WTC11 (cell line): ENCODE measurements at regions not wholly inside any gene's neighbourhood (a gene's known extent, or its start where the extent isn't known, plus 50 kb on each side); places are given as distances from the start of the nearest gene placed in this dataset.

Experiments used
- ATAC-seq: fragments of 200-7000 bp; cut with Tn5 transposase; 2 replicates; pipeline ENCODE4 v1.10.0; 2021; ENCODE audit warnings: mild to moderate bottlenecking, moderate library complexity
- CTCF ChIA-PET: fragments of 300-600 bp; sonication (Branson Sonifier 250); formaldehyde crosslinking; loops from one replicate; lab custom pipeline; 2021; ENCODE audit warnings: antibody characterized with exemption; lab: Charles Lee
- POLR2A ChIA-PET: fragments of 350-600 bp; sonication (Branson Sonifier 250); formaldehyde crosslinking; loops from one replicate; lab custom pipeline; 2021; ENCODE audit warnings: antibody characterized with exemption; lab: Charles Lee
- DNase-seq: peaks from one replicate; pipeline ENCODE4 v3.0.0; 2021; ENCODE audit warnings: low spot score
- H3K27ac Mint-ChIP-seq: 2 replicates; pipeline ENCODE4 v1.8.0; 2021; ENCODE audit warnings: mixed read lengths
- H3K27me3 Mint-ChIP-seq: 2 replicates; pipeline ENCODE4 v1.8.0; 2021; ENCODE audit warnings: low read depth, mild to moderate bottlenecking, moderate library complexity, mixed read lengths
- H3K36me3 Mint-ChIP-seq: 2 replicates; pipeline ENCODE4 v1.8.0; 2021; ENCODE audit warnings: mixed read lengths
- H3K4me1 Mint-ChIP-seq: 2 replicates; pipeline ENCODE4 v1.8.0; 2022; ENCODE audit warnings: mixed read lengths
- H3K4me3 Mint-ChIP-seq: 2 replicates; pipeline ENCODE4 v1.8.0; 2021; ENCODE audit warnings: mild to moderate bottlenecking, moderate library complexity, mixed read lengths
- H3K9me3 Mint-ChIP-seq: 2 replicates; pipeline ENCODE4 v1.8.0; 2021; ENCODE audit warnings: mixed read lengths
- CREM ChIP-seq: sonication (generic); formaldehyde crosslinking; IDR thresholded peaks from 2 replicates; pipeline ENCODE4 v1.8.1; 2022; ENCODE audit warnings: mild to moderate bottlenecking, missing genetic modification reagents, moderate library complexity
- FOXP4 ChIP-seq: sonication (generic); formaldehyde crosslinking; IDR thresholded peaks from 2 replicates; pipeline ENCODE4 v1.8.0; 2022; ENCODE audit warnings: mild to moderate bottlenecking, missing genetic modification reagents
- GABPB1 ChIP-seq: sonication (generic); formaldehyde crosslinking; IDR thresholded peaks from 2 replicates; pipeline ENCODE4 v1.8.1; 2023; ENCODE audit warnings: mild to moderate bottlenecking, missing genetic modification reagents
- GRHL2 ChIP-seq: fragments of 250-450 bp; sonication (Bioruptor Pico); IDR thresholded peaks from 2 replicates; pipeline ENCODE4 v1.8.0; 2022; ENCODE audit warnings: mild to moderate bottlenecking, moderate library complexity; ENCODE audit not compliant: insufficient replicate concordance, severe bottlenecking
- IRF2 ChIP-seq: sonication (generic); formaldehyde crosslinking; IDR thresholded peaks from 2 replicates; pipeline ENCODE4 v1.8.0; 2022; ENCODE audit warnings: low read depth, missing genetic modification reagents, borderline replicate concordance
- JUN ChIP-seq: sonication (generic); formaldehyde crosslinking; IDR thresholded peaks from 2 replicates; pipeline ENCODE4 v1.8.0; 2023; ENCODE audit warnings: mild to moderate bottlenecking, missing genetic modification reagents
- KAT7 ChIP-seq: sonication (generic); formaldehyde crosslinking; IDR thresholded peaks from 2 replicates; pipeline ENCODE4 v1.8.1; 2023; ENCODE audit warnings: missing genetic modification reagents, mild to moderate bottlenecking, borderline replicate concordance
- MAX ChIP-seq: sonication (generic); formaldehyde crosslinking; IDR thresholded peaks from 2 replicates; pipeline ENCODE4 v1.8.0; 2022; ENCODE audit warnings: mild to moderate bottlenecking, missing genetic modification reagents
- NFE2L1 ChIP-seq: sonication (generic); formaldehyde crosslinking; IDR thresholded peaks from 2 replicates; pipeline ENCODE4 v1.8.1; 2023; ENCODE audit warnings: missing genetic modification reagents
- NFYB ChIP-seq: sonication (generic); formaldehyde crosslinking; conservative IDR thresholded peaks from 2 replicates; pipeline ENCODE4 v1.8.0; 2022; ENCODE audit warnings: low read depth, missing genetic modification reagents
- RORB ChIP-seq: fragments of 250-450 bp; sonication (Bioruptor Pico); IDR thresholded peaks from 2 replicates; pipeline ENCODE4 v1.9.0; 2021; ENCODE audit warnings: mild to moderate bottlenecking
- TP53 ChIP-seq: sonication (generic); formaldehyde crosslinking; IDR thresholded peaks from 2 replicates; pipeline ENCODE4 v1.8.1; 2023; ENCODE audit warnings: mild to moderate bottlenecking, missing genetic modification reagents
- ZBTB43 ChIP-seq: sonication (generic); formaldehyde crosslinking; IDR thresholded peaks from 2 replicates; pipeline ENCODE4 v1.8.1; 2023; ENCODE audit warnings: mild to moderate bottlenecking, missing genetic modification reagents
- ZNF232 ChIP-seq: sonication (generic); formaldehyde crosslinking; IDR thresholded peaks from 2 replicates; pipeline ENCODE4 v1.8.0; 2022; ENCODE audit warnings: mild to moderate bottlenecking, missing genetic modification reagents
- ZNF416 ChIP-seq: fragments of 250-450 bp; sonication (Bioruptor Pico); IDR thresholded peaks from 2 replicates; pipeline ENCODE4 v1.9.0; 2021; ENCODE audit warnings: mild to moderate bottlenecking, inconsistent platforms
- ZNF423 ChIP-seq: fragments of 250-450 bp; sonication (Bioruptor Pico); IDR thresholded peaks from 2 replicates; pipeline ENCODE4 v2.1.2; 2022; ENCODE audit warnings: mild to moderate bottlenecking, moderate library complexity
- ZNF512 ChIP-seq: sonication (generic); formaldehyde crosslinking; IDR thresholded peaks from 2 replicates; pipeline ENCODE4 v1.8.1; 2022; ENCODE audit warnings: missing genetic modification reagents, borderline replicate concordance
- ZNF532 ChIP-seq: fragments of 250-450 bp; sonication (Bioruptor Pico); IDR thresholded peaks from 2 replicates; pipeline ENCODE4 v1.9.0; 2021; ENCODE audit warnings: mild to moderate bottlenecking, borderline replicate concordance

- TF ChIP-seq FOXP4 (CRISPR knock-in tag) (no peak), KAT7 (CRISPR knock-in tag) (no peak), IRF2 (CRISPR knock-in tag) (no peak), RORB (no peak)
- Mint-ChIP-seq H3K4me3 (no peak overlapping the region), H3K4me1 (peaks cover 38% of the 10 kb centered on the region), H3K27me3 (no peaks in the 10 kb centered on the region), H3K27ac (0 out of 2 replicates have a peak overlapping the region, but pooled peaks have one; percentile 15), H3K9me3 (no peaks in the 10 kb centered on the region), H3K36me3 (peaks cover 7% of the 10 kb centered on the region; the same call in 1 of the 2 replicates)
- ChIA-PET POLR2A (interaction anchor here (1.3 kb wide), 1 partner anchor 8 kb away, joined by 6 read pairs; no protein-coding TSS in a partner anchor), CTCF (interaction anchor here (0.9 to 1.7 kb wide), 6 partner anchors 8 to 416 kb away, joined by 3 to 5 read pairs (median 3); no protein-coding TSS in a partner anchor)
- no peak for ATAC-seq
- DNase-seq: no peak
Measured at GRCh38 chr11:70670676-70671034, 272.3 kb downstream of the CTTN start.

- ATAC-seq (peak; percentile 19), DNase-seq (peak; percentile 33)
- Mint-ChIP-seq H3K4me1 (peaks cover 38% of the 10 kb centered on the region), H3K4me3 (no peak overlapping the region), H3K9me3 (no peaks in the 10 kb centered on the region), H3K27me3 (no peaks in the 10 kb centered on the region)
- ChIA-PET POLR2A (interaction anchor here (1.3 kb wide), 1 partner anchor 9 kb away, joined by 6 read pairs; no protein-coding TSS in a partner anchor), CTCF (interaction anchor here (0.9 to 1.7 kb wide), 6 partner anchors 9 to 416 kb away, joined by 3 to 5 read pairs (median 4); no protein-coding TSS in a partner anchor)
- no peak for TF ChIP-seq GRHL2 (CRISPR knock-in tag)
- 0 out of 2 replicates have a peak, but pooled peaks have one; percentile 29 for TF ChIP-seq TP53 (CRISPR knock-in tag)
- TF ChIP-seq, all 79 proteins: peak for 1
- Mint-ChIP-seq H3K27ac (0 out of 2 replicates have a peak overlapping the region, but pooled peaks have one; percentile 15), H3K36me3 (peaks cover 7% of the 10 kb centered on the region; the same call in 1 of the 2 replicates)
Measured at GRCh38 chr11:70671083-70671482, 272.8 kb downstream of the CTTN start.

- POLR2A ChIA-PET: interaction anchor here (0.5 to 1.3 kb wide), 2 partner anchors 9 to 158 kb away, joined by 3 to 6 read pairs; no protein-coding TSS in a partner anchor
- Mint-ChIP-seq H3K9me3 (no peaks in the 10 kb centered on the region), H3K36me3 (peaks cover 7% of the 10 kb centered on the region; the same call in 1 of the 2 replicates), H3K27me3 (no peaks in the 10 kb centered on the region), H3K4me1 (peaks cover 40% of the 10 kb centered on the region), H3K4me3 (no peak overlapping the region), H3K27ac (no peak overlapping the region)
- ATAC-seq: 0 out of 2 replicates have a peak, but pooled peaks have one; percentile 8
- TF ChIP-seq CREM (CRISPR knock-in tag) (no peak), ZNF423 (CRISPR knock-in tag) (0 out of 2 replicates have a peak, but pooled peaks have one; percentile 1)
- no peak for DNase-seq
- CTCF ChIA-PET: interaction anchor here (0.5 to 1.7 kb wide), 8 partner anchors 9 to 415 kb away, joined by 3 to 5 read pairs (median 4); no protein-coding TSS in a partner anchor
Measured at GRCh38 chr11:70671611-70672010, 273.3 kb downstream of the CTTN start.

GRCh38 chr11:70672991-70673653 lies 274.8 kb downstream of the CTTN start:
- Mint-ChIP-seq H3K9me3 (no peaks in the 10 kb centered on the region), H3K4me1 (peaks cover 55% of the 10 kb centered on the region), H3K4me3 (no peak overlapping the region), H3K27ac (no peak overlapping the region), H3K27me3 (no peaks in the 10 kb centered on the region), H3K36me3 (peaks cover 5% of the 10 kb centered on the region; the same call in 1 of the 2 replicates)
- ChIA-PET CTCF (interaction anchor here (0.5 to 1.3 kb wide), 2 partner anchors 70 to 149 kb away, joined by 3 to 4 read pairs; no protein-coding TSS in a partner anchor), POLR2A (no interaction called here)
- no peak for ATAC-seq
- DNase-seq: no peak
- TF ChIP-seq MAX (CRISPR knock-in tag) (no peak), NFYB (CRISPR knock-in tag) (no peak), GABPB1 (CRISPR knock-in tag) (no peak), ZNF416 (CRISPR knock-in tag) (no peak), ZNF532 (CRISPR knock-in tag) (no peak), JUN (no peak), NFE2L1 (CRISPR knock-in tag) (no peak), ZNF512 (CRISPR knock-in tag) (no peak), ZBTB43 (CRISPR knock-in tag) (no peak), ZNF232 (no peak)
